ENCODE measurements at regions not wholly inside any gene's neighbourhood (a gene's known extent, or its start where the extent isn't known, plus 50 kb on each side); places are given as distances from the start of the nearest gene placed in this dataset.

DNA sequence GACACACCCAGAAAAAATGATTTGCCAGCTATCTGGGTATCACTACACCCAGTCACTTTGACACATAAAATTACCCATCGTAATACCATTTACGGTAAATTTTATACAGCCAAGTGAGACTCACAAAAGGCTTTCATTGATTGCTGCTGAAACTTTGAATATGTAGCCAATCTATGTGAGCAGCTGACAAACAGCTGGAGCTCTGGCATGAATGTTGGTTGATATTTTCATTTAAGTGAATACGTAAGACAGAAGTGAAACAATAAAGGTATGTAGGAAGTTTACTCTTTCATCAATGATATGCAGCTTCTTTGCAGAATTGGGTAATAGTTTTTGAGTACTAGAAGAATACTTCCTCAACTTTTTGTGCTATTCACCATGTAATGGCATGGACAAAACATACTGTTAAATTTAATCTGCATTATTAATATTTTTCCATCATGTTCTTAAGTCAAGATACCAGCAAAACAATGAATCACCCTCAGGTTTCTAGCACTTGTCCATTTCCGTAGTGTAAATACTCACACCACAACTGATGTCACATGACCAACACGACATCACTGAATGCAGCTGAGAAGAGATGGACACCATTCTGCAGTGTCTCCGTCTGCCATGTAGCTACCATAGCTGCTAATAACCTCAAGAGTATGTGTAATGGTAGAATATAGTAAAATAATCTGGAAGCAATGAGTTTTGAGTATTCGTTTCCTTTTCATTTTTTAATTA is 205.9 kb upstream of the HES1 start:
- TF ChIP-seq CTCF (IDR thresholded peaks at IDR 0.05) (no peak), POLR2A (IDR thresholded peaks at IDR 0.05) (no peak)
